MM.1S (cell line): ENCODE measurements at regions not wholly inside any gene's neighbourhood (a gene's known extent, or its start where the extent isn't known, plus 50 kb on each side); places are given as distances from the start of the nearest gene placed in this dataset.

Experiments used
- CTCF ChIP-seq: fragments of 300-600 bp; sonication (generic); IDR thresholded peaks from 2 replicates; pipeline ENCODE4 v1.5.1; 2016; ENCODE audit warnings: antibody characterized with exemption, low read length, mixed read lengths
- EZH2 ChIP-seq: fragments of 300-600 bp; sonication (generic); optimal IDR thresholded peaks from 2 replicates; pipeline ENCODE3; 2017; ENCODE audit warnings: low read depth, mild to moderate bottlenecking, antibody characterized with exemption, low read length, mixed read lengths
- EZH2phosphoT487 ChIP-seq: fragments of 300-600 bp; sonication (generic); IDR thresholded peaks from 2 replicates; pipeline ENCODE4 v1.6.1; 2018; ENCODE audit warnings: antibody characterized with exemption, low read length

GRCh38 chr6:40128127-40128526 lies 193.9 kb upstream of the MOCS1 start:
- TF ChIP-seq EZH2 (no peak), CTCF (no peak), EZH2phosphoT487 (no peak)
